H1 (cell line): ENCODE measurements at regions not wholly inside any gene's neighbourhood (a gene's known extent, or its start where the extent isn't known, plus 50 kb on each side); places are given as distances from the start of the nearest gene placed in this dataset.

ENCODE experiments used
- POLR2A ChIP-seq, 2 experiments: IDR thresholded peaks; 1 replicate in 1 of 2; 2 replicates in 1 of 2; pipeline ENCODE4 v1.6.1; 2011; ENCODE audit warnings: low read depth in 2 of 2, low read length in 2 of 2, mild to moderate bottlenecking in 2 of 2; ENCODE audit errors: control extremely low read depth in 1 of 2
- POLR2AphosphoS5 ChIP-seq: IDR thresholded peaks from 2 replicates; pipeline ENCODE4 v1.6.1; 2011; ENCODE audit warnings: low read depth, low read length
- TF ChIP-seq, protein P1 (sequence below), 3 experiments: IDR thresholded peaks; 1 replicate in 2 of 3; 2 replicates in 1 of 3; pipeline versions ENCODE4 v1.5.1 to v1.6.1; 2011; ENCODE audit warnings: low read length in 3 of 3, mild to moderate bottlenecking in 3 of 3, inconsistent platforms in 2 of 3, low read depth in 1 of 3, moderate library complexity in 1 of 3; ENCODE audit not compliant: insufficient read depth in 1 of 3; ENCODE audit errors: control extremely low read depth in 1 of 3
- TF ChIP-seq, protein P2 (sequence below): IDR thresholded peaks from 2 replicates; pipeline ENCODE4 v1.6.1; 2012; ENCODE audit warnings: inconsistent platforms

DNA sequence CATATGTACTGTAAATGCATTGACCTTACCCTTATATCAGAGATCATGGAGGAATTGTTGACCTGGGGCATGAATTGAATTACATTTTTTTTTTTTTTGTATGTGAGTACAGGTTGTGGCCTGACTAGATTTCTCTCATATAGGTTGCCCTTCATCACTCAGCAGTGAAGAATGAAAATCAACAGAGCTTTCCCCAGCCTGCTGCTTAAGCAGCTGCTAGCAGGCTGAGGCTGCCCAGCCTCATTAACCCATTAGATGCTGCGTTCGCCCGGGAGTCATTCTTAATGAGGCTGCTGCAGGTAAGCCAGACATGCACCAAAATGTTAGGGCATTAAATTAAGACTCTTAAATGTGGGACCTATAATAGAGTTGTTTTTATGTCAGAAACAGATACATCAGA is 236.0 kb downstream of the ETNK1 start:
- TF ChIP-seq, protein P1, sequence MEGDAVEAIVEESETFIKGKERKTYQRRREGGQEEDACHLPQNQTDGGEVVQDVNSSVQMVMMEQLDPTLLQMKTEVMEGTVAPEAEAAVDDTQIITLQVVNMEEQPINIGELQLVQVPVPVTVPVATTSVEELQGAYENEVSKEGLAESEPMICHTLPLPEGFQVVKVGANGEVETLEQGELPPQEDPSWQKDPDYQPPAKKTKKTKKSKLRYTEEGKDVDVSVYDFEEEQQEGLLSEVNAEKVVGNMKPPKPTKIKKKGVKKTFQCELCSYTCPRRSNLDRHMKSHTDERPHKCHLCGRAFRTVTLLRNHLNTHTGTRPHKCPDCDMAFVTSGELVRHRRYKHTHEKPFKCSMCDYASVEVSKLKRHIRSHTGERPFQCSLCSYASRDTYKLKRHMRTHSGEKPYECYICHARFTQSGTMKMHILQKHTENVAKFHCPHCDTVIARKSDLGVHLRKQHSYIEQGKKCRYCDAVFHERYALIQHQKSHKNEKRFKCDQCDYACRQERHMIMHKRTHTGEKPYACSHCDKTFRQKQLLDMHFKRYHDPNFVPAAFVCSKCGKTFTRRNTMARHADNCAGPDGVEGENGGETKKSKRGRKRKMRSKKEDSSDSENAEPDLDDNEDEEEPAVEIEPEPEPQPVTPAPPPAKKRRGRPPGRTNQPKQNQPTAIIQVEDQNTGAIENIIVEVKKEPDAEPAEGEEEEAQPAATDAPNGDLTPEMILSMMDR (IDR thresholded peaks at IDR 0.05; ENCODE audit: control extremely low read depth in 1 of 3, insufficient read depth in 1 of 3, low read depth in 1 of 3, low read length in 3 of 3) = no peak
- TF ChIP-seq, protein P2, sequence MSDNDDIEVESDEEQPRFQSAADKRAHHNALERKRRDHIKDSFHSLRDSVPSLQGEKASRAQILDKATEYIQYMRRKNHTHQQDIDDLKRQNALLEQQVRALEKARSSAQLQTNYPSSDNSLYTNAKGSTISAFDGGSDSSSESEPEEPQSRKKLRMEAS = no peak
- no peak for TF ChIP-seq POLR2A (IDR thresholded peaks at IDR 0.05; ENCODE audit: control extremely low read depth in 1 of 2, low read depth in 2 of 2, low read length in 2 of 2)
- no peak for TF ChIP-seq POLR2AphosphoS5
